ENCODE measurements at regions not wholly inside any gene's neighbourhood (a gene's known extent, or its start where the extent isn't known, plus 50 kb on each side); places are given as distances from the start of the nearest gene placed in this dataset.

DNA sequence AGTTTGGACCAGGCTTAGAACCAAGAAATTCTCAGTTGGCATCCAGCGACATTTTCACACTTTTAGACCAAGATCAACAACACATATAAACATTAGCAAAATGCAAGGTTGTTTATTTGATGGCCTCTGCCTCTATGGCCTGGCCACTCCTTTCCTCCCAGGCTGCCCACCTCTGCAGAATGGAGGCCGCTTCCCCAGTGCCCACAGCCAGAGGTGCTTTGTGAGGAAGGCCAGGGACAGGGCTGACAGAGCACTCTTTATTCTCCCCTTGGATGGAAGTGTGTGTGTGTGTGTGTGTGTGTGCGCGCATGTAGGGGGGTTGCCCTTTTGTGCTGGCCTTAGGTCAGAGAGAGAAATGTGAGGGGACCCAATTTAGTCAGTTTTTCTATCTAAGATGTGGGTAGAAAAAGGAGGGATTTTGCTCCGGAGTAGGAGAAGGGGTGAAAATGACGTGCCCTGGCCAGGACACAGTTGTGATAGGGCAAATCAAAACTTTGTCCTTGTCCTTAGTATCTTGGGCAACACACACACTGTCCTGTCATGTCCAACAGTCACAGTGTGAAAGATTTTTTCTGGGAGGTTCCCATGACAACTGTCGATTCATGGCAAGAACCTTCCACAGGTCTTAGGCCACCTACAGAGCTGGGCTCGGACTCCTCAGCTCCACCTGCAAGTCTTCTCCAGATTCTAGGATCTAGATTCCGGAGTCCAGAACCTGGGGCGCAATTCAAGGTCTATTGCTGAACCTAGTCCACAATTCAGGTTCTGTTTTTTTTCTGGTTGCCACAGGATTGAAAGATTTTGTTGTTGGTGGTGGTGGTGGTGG is 104.9 kb upstream of the SLC2A1 start:
- Histone ChIP-seq H3K4ac (ENCODE audit: low read depth, low read length) (no peak overlapping the region; the same call in 1 of the 2 replicates), H3K4me2 (ENCODE audit: low read depth, low read length) (no peak overlapping the region), H2BK15ac (ENCODE audit: low read depth, low read length) (no peak overlapping the region), H2BK20ac (ENCODE audit: low read depth, low read length) (no peak overlapping the region), H4K8ac (ENCODE audit: low read depth in 2 of 2, low read length in 2 of 2) (no peak overlapping the region), H3K4me3 (ENCODE audit: insufficient read depth, low read depth, low read length) (no peak overlapping the region), H4K5ac (ENCODE audit: low read depth, low read length) (no peak overlapping the region), H3K36me3 (ENCODE audit: control insufficient read depth, insufficient read depth, low read length) (no peaks in the 10 kb centered on the region), H2AK5ac (ENCODE audit: low read depth, low read length) (0 out of 2 replicates have a peak overlapping the region, but pooled peaks have one; percentile 14), H3K14ac (replicated peaks; ENCODE audit: low read depth, low read length) (no peak overlapping the region), H2AFZ (replicated peaks; ENCODE audit: low read length, poor library complexity) (no peak overlapping the region), H2BK120ac (ENCODE audit: low read depth, low read length) (no peak overlapping the region), H3K79me1 (ENCODE audit: low read depth in 1 of 2, low read length in 2 of 2) (0 out of 4 replicates have a peak, but pooled peaks cover 0 to 4% of the 10 kb centered on the region in 2 experiments), H3K9ac (ENCODE audit: low read depth, low read length) (no peak overlapping the region), H3K9me1 (ENCODE audit: insufficient read depth, low read length) (peaks cover 13% of the 10 kb centered on the region), H3K9me3 (ENCODE audit: control insufficient read depth, insufficient read depth, low read length) (no peaks in the 10 kb centered on the region), H2AK9ac (replicated peaks; ENCODE audit: low read depth, low read length, poor library complexity) (no peak overlapping the region), H3K56ac (ENCODE audit: extremely low read depth, insufficient read depth, low read length) (no peak overlapping the region), H3K27me3 (ENCODE audit: control insufficient read depth, insufficient read depth, low read length) (0 out of 2 replicates have a peak, but pooled peaks cover 1% of the 10 kb centered on the region), H3K27ac (ENCODE audit: insufficient read depth, low read length) (no peak overlapping the region), H3K23ac (ENCODE audit: low read depth, low read length) (no peak overlapping the region), H3K18ac (ENCODE audit: low read depth, low read length) (no peak overlapping the region), H3K4me1 (ENCODE audit: control insufficient read depth, insufficient read depth, low read length) (peaks cover 19% of the 10 kb centered on the region), H4K91ac (ENCODE audit: insufficient read depth, low read depth, low read length) (peak overlapping the region; percentile 7; the same call in 1 of the 2 replicates), H2BK5ac (ENCODE audit: low read depth, low read length, poor library complexity, severe bottlenecking) (no peak overlapping the region), H4K20me1 (ENCODE audit: insufficient read depth, low read length) (no peaks in the 10 kb centered on the region)
- no CpG with 5 or more reads among the region's 10 CpGs for WGBS, 2 experiments (ENCODE audit: extremely low coverage in 2 of 2, insufficient read length in 1 of 2)
- DNase-seq (no peak), ATAC-seq (ENCODE audit: low read depth) (no peak)
- in situ Hi-C loops (cut with MboI; ENCODE audit: low sequenced_read_pairs) (no loop called here), intact Hi-C loops (cut with micrococcal nuclease) (no loop called here), dilution Hi-C loops (cut with HindIII; ENCODE audit: low sequenced_read_pairs, unreplicated experiment) (no loop called here)
- no TSS peak for BruUV-seq (replicated peaks)
- CTCF ChIA-PET, result interaction anchor here (0.7 kb wide), 1 partner anchor 140 kb away, joined by 3 read pairs; no protein-coding TSS in a partner anchor
- POLR2A ChIA-PET (ENCODE audit: unreplicated experiment), result no interaction called here
- TF ChIP-seq MAZ (IDR thresholded peaks at IDR 0.05; ENCODE audit: borderline replicate concordance, low read depth, low read length), result no peak
- no peak for TF ChIP-seq FOS (IDR thresholded peaks at IDR 0.05; ENCODE audit: low read depth, low read length)
- TF ChIP-seq CEBPB (IDR thresholded peaks at IDR 0.05; ENCODE audit: low read depth, low read length), result no peak
- TF ChIP-seq POLR2A (IDR thresholded peaks at IDR 0.05; ENCODE audit: low read depth, low read length), result no peak
- no peak for TF ChIP-seq RCOR1 (IDR thresholded peaks at IDR 0.05; ENCODE audit: insufficient replicate concordance, low read length)
- no peak for TF ChIP-seq NFE2L2 (IDR thresholded peaks at IDR 0.05; ENCODE audit: low read depth, low read length)
- no peak for TF ChIP-seq MAFK (IDR thresholded peaks at IDR 0.05; ENCODE audit: low read depth, low read length)
- TF ChIP-seq SMC3 (IDR thresholded peaks at IDR 0.05; ENCODE audit: low read depth, low read length), result no peak
- TF ChIP-seq, protein P1, sequence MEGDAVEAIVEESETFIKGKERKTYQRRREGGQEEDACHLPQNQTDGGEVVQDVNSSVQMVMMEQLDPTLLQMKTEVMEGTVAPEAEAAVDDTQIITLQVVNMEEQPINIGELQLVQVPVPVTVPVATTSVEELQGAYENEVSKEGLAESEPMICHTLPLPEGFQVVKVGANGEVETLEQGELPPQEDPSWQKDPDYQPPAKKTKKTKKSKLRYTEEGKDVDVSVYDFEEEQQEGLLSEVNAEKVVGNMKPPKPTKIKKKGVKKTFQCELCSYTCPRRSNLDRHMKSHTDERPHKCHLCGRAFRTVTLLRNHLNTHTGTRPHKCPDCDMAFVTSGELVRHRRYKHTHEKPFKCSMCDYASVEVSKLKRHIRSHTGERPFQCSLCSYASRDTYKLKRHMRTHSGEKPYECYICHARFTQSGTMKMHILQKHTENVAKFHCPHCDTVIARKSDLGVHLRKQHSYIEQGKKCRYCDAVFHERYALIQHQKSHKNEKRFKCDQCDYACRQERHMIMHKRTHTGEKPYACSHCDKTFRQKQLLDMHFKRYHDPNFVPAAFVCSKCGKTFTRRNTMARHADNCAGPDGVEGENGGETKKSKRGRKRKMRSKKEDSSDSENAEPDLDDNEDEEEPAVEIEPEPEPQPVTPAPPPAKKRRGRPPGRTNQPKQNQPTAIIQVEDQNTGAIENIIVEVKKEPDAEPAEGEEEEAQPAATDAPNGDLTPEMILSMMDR (conservative IDR thresholded peaks at IDR 0.05; ENCODE audit: low read depth, low read length), result no peak
- no peak for TF ChIP-seq BHLHE40 (IDR thresholded peaks at IDR 0.05; ENCODE audit: low read depth, low read length)
- TF ChIP-seq, protein P2, sequence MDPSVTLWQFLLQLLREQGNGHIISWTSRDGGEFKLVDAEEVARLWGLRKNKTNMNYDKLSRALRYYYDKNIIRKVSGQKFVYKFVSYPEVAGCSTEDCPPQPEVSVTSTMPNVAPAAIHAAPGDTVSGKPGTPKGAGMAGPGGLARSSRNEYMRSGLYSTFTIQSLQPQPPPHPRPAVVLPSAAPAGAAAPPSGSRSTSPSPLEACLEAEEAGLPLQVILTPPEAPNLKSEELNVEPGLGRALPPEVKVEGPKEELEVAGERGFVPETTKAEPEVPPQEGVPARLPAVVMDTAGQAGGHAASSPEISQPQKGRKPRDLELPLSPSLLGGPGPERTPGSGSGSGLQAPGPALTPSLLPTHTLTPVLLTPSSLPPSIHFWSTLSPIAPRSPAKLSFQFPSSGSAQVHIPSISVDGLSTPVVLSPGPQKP (IDR thresholded peaks at IDR 0.05; ENCODE audit: borderline replicate concordance, low read depth, low read length), result no peak
- no peak for TF ChIP-seq CHD1 (IDR thresholded peaks at IDR 0.05; ENCODE audit: low read depth, low read length)
- TF ChIP-seq, protein P3, sequence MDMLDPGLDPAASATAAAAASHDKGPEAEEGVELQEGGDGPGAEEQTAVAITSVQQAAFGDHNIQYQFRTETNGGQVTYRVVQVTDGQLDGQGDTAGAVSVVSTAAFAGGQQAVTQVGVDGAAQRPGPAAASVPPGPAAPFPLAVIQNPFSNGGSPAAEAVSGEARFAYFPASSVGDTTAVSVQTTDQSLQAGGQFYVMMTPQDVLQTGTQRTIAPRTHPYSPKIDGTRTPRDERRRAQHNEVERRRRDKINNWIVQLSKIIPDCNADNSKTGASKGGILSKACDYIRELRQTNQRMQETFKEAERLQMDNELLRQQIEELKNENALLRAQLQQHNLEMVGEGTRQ (IDR thresholded peaks at IDR 0.05; ENCODE audit: low read depth, low read length), result no peak
- TF ChIP-seq MXI1 (IDR thresholded peaks at IDR 0.05; ENCODE audit: borderline replicate concordance, low read depth, low read length), result no peak
- no peak for TF ChIP-seq RAD21 (IDR thresholded peaks at IDR 0.05; ENCODE audit: low read length)
